Stimulated activated naive CD4-positive, alpha-beta T cell (primary cell): ENCODE measurements at regions not wholly inside any gene's neighbourhood (a gene's known extent, or its start where the extent isn't known, plus 50 kb on each side); places are given as distances from the start of the nearest gene placed in this dataset.
"Not testable (repeated sequence)": the region's sequence is repeated elsewhere in the genome, so short reads cannot be mapped to it uniquely, and the experiment has no call there.

ENCODE experiments used
- DNase-seq, 6 experiments: peaks; one replicate each; lab custom pipeline; 2025; lab: John Stamatoyannopoulos, UW

- no peak for DNase-seq
Measured at GRCh38 chr6:154598399-154598798, 87.9 kb upstream of the CNKSR3 start.

- DNase-seq = no peak
Measured at GRCh38 chr6:154602296-154602695, 91.8 kb upstream of the CNKSR3 start.

DNA sequence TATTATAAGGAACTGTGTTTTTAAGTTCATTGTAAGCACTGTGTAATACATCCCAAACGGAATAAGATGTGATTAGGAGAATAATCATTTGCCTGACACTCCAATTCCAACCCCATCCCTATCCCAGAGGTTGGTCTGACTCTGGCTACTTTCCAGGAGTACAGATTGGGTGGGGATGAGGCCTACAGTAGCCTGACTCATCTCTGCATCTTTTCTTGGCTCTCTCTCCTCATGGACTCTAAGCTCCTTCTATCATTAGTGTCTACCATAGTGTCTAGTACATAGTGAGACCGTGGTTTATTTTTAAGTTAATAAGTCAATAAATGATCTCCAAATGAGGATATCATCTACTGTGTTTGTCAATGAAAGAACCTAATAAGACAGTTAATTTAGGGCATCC is 92.2 kb upstream of the CNKSR3 start:
- no peak for DNase-seq

GRCh38 chr6:154604119-154604518 is 93.6 kb upstream of the CNKSR3 start:
- DNase-seq = no peak

DNA sequence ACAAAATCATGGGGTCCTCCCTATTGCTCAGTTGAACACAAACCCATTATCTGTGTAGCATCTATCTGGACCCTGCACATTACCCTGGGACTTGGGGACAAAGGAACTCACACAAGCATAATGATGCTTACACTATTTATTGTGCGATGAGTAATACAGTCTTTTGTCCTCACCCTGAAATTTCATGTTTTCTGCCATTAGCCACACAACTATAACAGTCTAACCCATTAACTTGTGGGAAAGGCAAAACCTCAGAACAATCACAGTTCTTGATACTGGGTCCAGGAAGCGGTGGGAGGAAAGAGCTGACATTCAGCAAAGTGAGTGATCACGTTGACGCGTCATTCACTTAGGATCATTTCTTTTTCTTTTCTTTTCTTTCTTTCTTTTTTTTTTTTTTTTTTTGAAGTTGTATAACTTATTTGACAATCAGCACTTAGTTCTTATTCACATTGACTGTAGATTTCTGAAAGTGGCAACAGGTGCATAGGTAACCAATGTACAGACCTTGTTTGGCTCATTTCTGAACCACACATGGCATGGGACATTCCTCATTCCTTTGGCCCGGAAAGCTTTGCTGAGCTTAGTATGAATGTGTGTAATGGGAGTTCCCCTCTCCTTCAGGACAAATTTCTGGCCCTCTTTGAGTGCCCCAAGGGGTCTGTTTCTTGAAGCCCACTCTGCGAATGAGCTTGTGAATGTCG is 94.8 kb upstream of the CNKSR3 start:
- DNase-seq = no peak

DNA sequence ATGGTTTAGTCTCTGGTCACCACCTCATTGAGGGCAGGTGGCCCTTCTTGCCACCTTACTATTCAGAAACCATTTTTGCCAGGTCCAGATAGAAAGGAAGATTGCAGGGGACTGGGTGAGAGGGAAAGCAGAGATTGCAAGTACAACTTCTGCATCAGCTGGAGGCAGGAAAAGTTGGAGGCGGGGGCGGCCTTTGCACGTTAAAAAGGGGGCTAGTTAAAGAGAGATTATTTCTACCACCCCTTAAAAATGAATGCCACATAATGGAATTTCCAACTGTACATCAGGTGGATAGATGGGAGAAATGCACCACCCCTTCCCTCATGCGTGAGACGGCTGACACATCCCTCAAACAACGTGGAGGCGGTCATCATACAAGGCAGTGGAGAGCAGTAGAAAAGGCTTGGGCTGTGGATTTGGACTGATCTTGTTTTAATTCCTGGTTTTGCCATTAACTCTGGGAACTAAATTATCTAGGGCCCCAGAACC is 95.4 kb upstream of the CNKSR3 start:
- DNase-seq = no peak

DNA sequence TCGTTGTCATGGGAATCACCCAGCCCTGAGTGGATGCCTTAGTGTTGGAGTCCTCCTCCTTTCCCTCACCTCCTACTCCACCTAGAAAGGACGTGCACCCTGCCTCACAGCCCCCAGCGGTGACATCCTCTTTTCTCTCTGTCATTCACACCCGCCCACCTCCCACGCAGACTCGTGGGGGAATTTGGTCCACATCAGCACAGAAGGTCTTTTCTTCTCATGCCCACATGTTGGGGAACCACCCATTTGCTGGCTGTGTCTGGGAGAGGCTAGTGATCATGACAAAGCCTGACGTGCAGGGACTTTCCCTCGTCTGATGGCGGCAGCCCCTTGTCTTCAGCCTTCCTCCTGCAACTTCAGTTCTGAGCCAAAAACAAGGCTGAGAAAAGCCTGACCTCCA is 96.0 kb upstream of the CNKSR3 start:
- peak; percentile 3 to 50 (median 19) for DNase-seq

GRCh38 chr6:154606860-154607259 is 96.4 kb upstream of the CNKSR3 start:
- DNase-seq = no peak

GRCh38 chr6:154611241-154611640 is 100.8 kb upstream of the CNKSR3 start:
- no peak for DNase-seq

DNA sequence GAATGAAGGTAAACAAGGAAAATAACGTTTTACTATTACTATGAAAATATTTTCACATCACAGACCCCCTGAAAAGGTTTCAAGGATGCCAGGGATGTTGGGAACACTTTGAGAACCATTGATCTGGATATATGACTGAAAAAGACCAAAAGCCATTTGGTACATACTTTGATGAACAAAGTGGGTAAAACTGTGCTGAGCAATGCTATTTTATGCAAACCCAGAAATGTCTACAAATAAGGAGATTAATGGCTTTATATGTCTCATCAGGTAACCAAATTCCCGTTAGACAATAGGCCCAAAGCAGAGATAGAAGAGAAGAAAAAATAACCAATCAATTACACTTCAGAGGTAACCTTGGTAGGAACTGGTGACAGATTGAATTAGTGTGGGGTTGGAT is 101.4 kb upstream of the CNKSR3 start:
- no peak for DNase-seq

GRCh38 chr6:154613137-154613676 is 102.7 kb upstream of the CNKSR3 start:
- DNase-seq = no peak

- DNase-seq = no peak
Measured at GRCh38 chr6:154614101-154614500, 103.6 kb upstream of the CNKSR3 start.

GRCh38 chr6:154614641-154615040 is 104.2 kb upstream of the CNKSR3 start:
- no peak for DNase-seq

GRCh38 chr6:154615483-154616025 is 105.1 kb upstream of the CNKSR3 start:
- DNase-seq = no peak

DNA sequence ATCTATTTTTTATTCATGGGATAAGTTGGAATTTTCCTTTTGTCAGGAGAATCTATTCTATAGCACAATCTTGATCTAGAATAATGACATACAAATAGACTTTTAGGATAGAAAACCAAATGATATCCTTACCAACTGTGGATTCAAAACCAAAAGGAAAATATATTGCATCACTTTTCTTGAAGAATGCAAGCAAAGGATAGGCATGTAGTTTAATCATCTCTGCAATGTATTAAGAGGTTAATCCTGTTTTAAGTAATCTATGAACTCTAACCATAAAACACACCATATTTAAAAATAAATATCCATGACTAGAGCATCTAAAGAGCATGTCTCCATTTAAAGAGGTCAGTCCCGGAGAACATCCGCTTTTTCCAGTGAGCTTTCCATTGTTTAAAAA is 106.7 kb upstream of the CNKSR3 start:
- no peak for DNase-seq

GRCh38 chr6:154619146-154619545 is 108.7 kb upstream of the CNKSR3 start:
- no peak for DNase-seq

DNA sequence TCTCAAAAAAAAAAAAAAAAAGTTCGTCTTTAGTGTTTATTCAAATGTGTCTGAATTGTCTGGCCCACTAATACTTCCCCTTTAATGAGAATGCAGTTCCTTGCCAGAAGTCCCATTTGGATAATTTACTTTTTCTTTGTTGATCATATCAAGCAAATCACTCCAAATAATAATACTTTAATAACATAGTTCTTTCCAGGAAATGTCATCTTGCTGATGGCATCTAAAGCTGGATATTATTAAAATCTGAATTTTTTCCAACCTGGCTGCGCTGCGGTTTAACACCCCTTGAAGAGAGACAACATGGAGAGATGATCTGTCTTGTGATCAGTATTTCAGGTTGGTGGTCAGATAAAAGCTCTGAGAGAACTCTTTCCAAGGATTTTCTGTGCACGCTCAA is 111.2 kb upstream of the CNKSR3 start:
- no peak for DNase-seq

GRCh38 chr6:154622618-154623336 is 110.4 kb upstream of the SCAF8 start:
- no peak for DNase-seq

GRCh38 chr6:154623391-154623790 is 109.8 kb upstream of the SCAF8 start:
- no peak for DNase-seq

DNA sequence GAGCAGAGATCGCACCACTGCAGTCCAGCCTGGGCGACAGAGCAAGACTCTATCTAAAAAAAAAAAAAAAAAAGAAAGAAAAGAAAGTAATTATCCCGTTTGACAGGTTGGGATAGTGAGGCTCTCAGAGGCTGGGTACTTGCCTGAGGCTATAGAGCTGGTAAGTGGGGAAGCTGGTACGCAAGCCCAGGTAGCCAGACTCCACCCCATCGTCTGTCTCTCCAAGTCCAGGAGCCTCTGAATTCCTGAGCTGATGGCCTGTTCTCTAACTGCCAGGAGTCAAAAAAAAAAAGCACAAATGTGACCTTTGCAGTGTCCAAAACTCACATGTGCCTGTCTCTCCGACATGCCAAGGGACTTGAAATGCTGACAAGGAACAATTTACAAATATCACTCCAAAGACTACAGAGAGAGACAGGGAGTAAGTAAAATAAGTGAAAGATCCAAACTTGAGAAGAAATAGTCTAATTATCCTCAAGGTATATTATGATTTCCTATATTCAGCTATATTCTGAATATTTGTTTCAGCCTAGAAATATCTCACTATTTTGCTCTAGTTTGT is 109.1 kb upstream of the SCAF8 start:
- no peak for DNase-seq

- not testable (repeated sequence) for DNase-seq
Measured at GRCh38 chr6:154624727-154625126, 108.5 kb upstream of the SCAF8 start.

GRCh38 chr6:154625721-154626120 is 107.5 kb upstream of the SCAF8 start:
- no peak for DNase-seq

DNA sequence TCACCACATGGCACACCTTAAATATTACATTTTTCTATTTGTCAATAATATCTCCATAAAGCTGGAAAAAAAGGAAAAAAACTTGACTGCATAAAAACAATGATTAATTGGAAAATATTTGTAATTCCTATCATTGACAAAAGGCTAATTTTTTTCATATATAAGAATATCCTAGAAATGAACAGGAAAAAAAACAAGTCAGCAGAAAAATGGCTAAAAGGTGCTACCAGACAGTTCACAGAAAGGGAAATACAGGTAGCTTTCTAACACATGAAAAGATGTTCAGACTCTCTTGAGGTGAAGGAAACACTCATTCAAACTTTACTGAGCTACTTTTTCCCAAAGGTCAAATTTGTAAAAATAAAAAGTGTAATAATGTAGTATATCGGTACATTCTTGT is 104.1 kb upstream of the SCAF8 start:
- no peak for DNase-seq
